ENCODE measurements at regions not wholly inside any gene's neighbourhood (a gene's known extent, or its start where the extent isn't known, plus 50 kb on each side); places are given as distances from the start of the nearest gene placed in this dataset.

- intact Hi-C loops (cut with micrococcal nuclease): no loop called here
- H3K27me3 Mint-ChIP-seq (ENCODE audit: insufficient read depth, unreplicated experiment): no peaks in the 10 kb centered on the region
- no TSS peak for BruUV-seq (replicated peaks)
- H3K4me1 Mint-ChIP-seq (ENCODE audit: insufficient read depth, unreplicated experiment): no peaks in the 10 kb centered on the region
- CTCF ChIA-PET: no interaction called here
- H3K9me3 Mint-ChIP-seq (ENCODE audit: unreplicated experiment): no peaks in the 10 kb centered on the region
- DNase-seq (ENCODE audit: unreplicated experiment): no peak
- no peaks in the 10 kb centered on the region for H3K36me3 Mint-ChIP-seq (ENCODE audit: insufficient read depth, unreplicated experiment)
- H3K4me3 Mint-ChIP-seq (ENCODE audit: unreplicated experiment): no peak overlapping the region
- H3K27ac Mint-ChIP-seq (ENCODE audit: low read depth, unreplicated experiment): no peak overlapping the region
- POLR2A ChIA-PET: interaction anchor here (0.6 kb wide), 1 partner anchor 42 kb away, joined by 3 read pairs; no protein-coding TSS in a partner anchor
- no peak for TF ChIP-seq CTCF (IDR thresholded peaks at IDR 0.05; ENCODE audit: unreplicated experiment)
These were observed 1504.4 kb upstream of the CADM2 start for GRCh38 chr3:83454353-83454752.

GRCh38 chr3:83457551-83457950 lies 1501.2 kb upstream of the CADM2 start:
- ChIA-PET CTCF (no interaction called here), POLR2A (no interaction called here)
- intact Hi-C loops (cut with micrococcal nuclease): no loop called here
- Mint-ChIP-seq H3K4me3 (ENCODE audit: unreplicated experiment) (no peak overlapping the region), H3K9me3 (ENCODE audit: unreplicated experiment) (no peaks in the 10 kb centered on the region), H3K27ac (ENCODE audit: low read depth, unreplicated experiment) (no peak overlapping the region), H3K36me3 (ENCODE audit: insufficient read depth, unreplicated experiment) (no peaks in the 10 kb centered on the region), H3K4me1 (ENCODE audit: insufficient read depth, unreplicated experiment) (no peaks in the 10 kb centered on the region), H3K27me3 (ENCODE audit: insufficient read depth, unreplicated experiment) (no peaks in the 10 kb centered on the region)
- no peak for DNase-seq (ENCODE audit: unreplicated experiment)
- no TSS peak for BruUV-seq (replicated peaks)
- TF ChIP-seq CTCF (IDR thresholded peaks at IDR 0.05; ENCODE audit: unreplicated experiment): no peak

- H3K27me3 Mint-ChIP-seq (ENCODE audit: insufficient read depth, unreplicated experiment): no peaks in the 10 kb centered on the region
- H3K9me3 Mint-ChIP-seq (ENCODE audit: unreplicated experiment): no peaks in the 10 kb centered on the region
- no TSS peak for BruUV-seq (replicated peaks)
- H3K4me1 Mint-ChIP-seq (ENCODE audit: insufficient read depth, unreplicated experiment): no peaks in the 10 kb centered on the region
- DNase-seq (ENCODE audit: unreplicated experiment): no peak
- no peak for TF ChIP-seq CTCF (IDR thresholded peaks at IDR 0.05; ENCODE audit: unreplicated experiment)
- no peaks in the 10 kb centered on the region for H3K36me3 Mint-ChIP-seq (ENCODE audit: insufficient read depth, unreplicated experiment)
- intact Hi-C loops (cut with micrococcal nuclease): no loop called here
- H3K27ac Mint-ChIP-seq (ENCODE audit: low read depth, unreplicated experiment): no peak overlapping the region
- ChIA-PET CTCF (no interaction called here), POLR2A (no interaction called here)
- H3K4me3 Mint-ChIP-seq (ENCODE audit: unreplicated experiment): no peak overlapping the region
These were observed 1498.7 kb upstream of the CADM2 start for GRCh38 chr3:83460052-83460451.

GRCh38 chr3:83461411-83461810 lies 1497.4 kb upstream of the CADM2 start:
- H3K27me3 Mint-ChIP-seq (ENCODE audit: insufficient read depth, unreplicated experiment): no peaks in the 10 kb centered on the region
- H3K9me3 Mint-ChIP-seq (ENCODE audit: unreplicated experiment): no peaks in the 10 kb centered on the region
- CTCF ChIA-PET: interaction anchor here (0.7 kb wide), 1 partner anchor 39 kb away, joined by 3 read pairs; no protein-coding TSS in a partner anchor
- POLR2A ChIA-PET: no interaction called here
- DNase-seq (ENCODE audit: unreplicated experiment): no peak
- H3K36me3 Mint-ChIP-seq (ENCODE audit: insufficient read depth, unreplicated experiment): no peaks in the 10 kb centered on the region
- no peaks in the 10 kb centered on the region for H3K4me1 Mint-ChIP-seq (ENCODE audit: insufficient read depth, unreplicated experiment)
- no peak for TF ChIP-seq CTCF (IDR thresholded peaks at IDR 0.05; ENCODE audit: unreplicated experiment)
- BruUV-seq (replicated peaks): no TSS peak
- H3K4me3 Mint-ChIP-seq (ENCODE audit: unreplicated experiment): no peak overlapping the region
- intact Hi-C loops (cut with micrococcal nuclease): no loop called here
- H3K27ac Mint-ChIP-seq (ENCODE audit: low read depth, unreplicated experiment): no peak overlapping the region

Data from MCF 10A (cell line).